Fibroblast of peridontal ligament (primary cell): ENCODE measurements at regions not wholly inside any gene's neighbourhood (a gene's known extent, or its start where the extent isn't known, plus 50 kb on each side); places are given as distances from the start of the nearest gene placed in this dataset.
"Not testable (repeated sequence)": the region's sequence is repeated elsewhere in the genome, so short reads cannot be mapped to it uniquely, and the experiment has no call there.

ENCODE experiments used
- DNase-seq: peaks from one replicate; pipeline ENCODE4 v3.0.0-alpha.2; 2010; ENCODE audit errors: extremely low read depth

- peak; percentile 89 for DNase-seq
These were observed 91.2 kb upstream of the C1QTNF7 start for GRCh38 chr4:15336410-15337167.

- not testable (repeated sequence) for DNase-seq
These were observed 90.6 kb upstream of the C1QTNF7 start for GRCh38 chr4:15337168-15337657.

GRCh38 chr4:15339737-15340136, 88.1 kb upstream of the C1QTNF7 start:
- DNase-seq: peak; percentile 86

GRCh38 chr4:15340332-15340731, 87.5 kb upstream of the C1QTNF7 start:
- no peak for DNase-seq

- DNase-seq: no peak
These were observed 86.7 kb upstream of the C1QTNF7 start for GRCh38 chr4:15340902-15341732.

GRCh38 chr4:15341733-15342300, 86.0 kb upstream of the C1QTNF7 start:
- no peak for DNase-seq

- no peak for DNase-seq
These were observed 84.8 kb upstream of the C1QTNF7 start for GRCh38 chr4:15343000-15343399.

- no peak for DNase-seq
These were observed 84.3 kb upstream of the C1QTNF7 start for GRCh38 chr4:15343581-15343980.

- DNase-seq: peak; percentile 97
These were observed 83.8 kb upstream of the C1QTNF7 start for GRCh38 chr4:15344041-15344440.

- DNase-seq: no peak
These were observed 82.7 kb upstream of the C1QTNF7 start for GRCh38 chr4:15345134-15345533.

- no peak for DNase-seq
These were observed 79.6 kb upstream of the C1QTNF7 start for GRCh38 chr4:15348236-15348635.

- DNase-seq: no peak
These were observed 79.1 kb upstream of the C1QTNF7 start for GRCh38 chr4:15348695-15349094.

- DNase-seq: peak; percentile 76
These were observed 78.3 kb upstream of the C1QTNF7 start for GRCh38 chr4:15349531-15349935.

GRCh38 chr4:15349965-15350364, 77.9 kb upstream of the C1QTNF7 start:
- no peak for DNase-seq

GRCh38 chr4:15352524-15352923, 75.3 kb upstream of the C1QTNF7 start:
- peak; percentile 27 for DNase-seq

GRCh38 chr4:15353207-15353606, 74.6 kb upstream of the C1QTNF7 start:
- peak; percentile 82 for DNase-seq

GRCh38 chr4:15354371-15355297, 73.2 kb upstream of the C1QTNF7 start:
- peak; percentile 42 for DNase-seq

- peak; percentile 79 for DNase-seq
These were observed 66.3 kb upstream of the C1QTNF7 start for GRCh38 chr4:15361529-15361928.

GRCh38 chr4:15362541-15362940, 65.3 kb upstream of the C1QTNF7 start:
- no peak for DNase-seq

GRCh38 chr4:15364183-15364582, 63.6 kb upstream of the C1QTNF7 start:
- DNase-seq: no peak

GRCh38 chr4:15365641-15366040, 62.2 kb upstream of the C1QTNF7 start:
- no peak for DNase-seq
